HepG2 (cell line): ENCODE measurements at regions not wholly inside any gene's neighbourhood (a gene's known extent, or its start where the extent isn't known, plus 50 kb on each side); places are given as distances from the start of the nearest gene placed in this dataset.

Experiments used
- ATAC-seq: fragments of 200-7000 bp; cut with Tn5 transposase; 3 replicates; pipeline ENCODE4 v1.9.1; 2020; ENCODE audit warnings: mild to moderate bottlenecking, moderate library complexity
- BruUV-seq: library from RNA; stranded (reverse); fragments of 400-500 nt; replicated peaks from 2 replicates; lab custom pipeline; 2021; lab: Mats Ljungman, UMichigan
- CTCF ChIA-PET: fragments of 300-600 bp; formaldehyde crosslinking; extraction: SDS; loops from one replicate; lab custom pipeline; 2021; ENCODE audit warnings: low total read pairs, inconsistent platforms, low intra/inter-chr PET ratio; lab: Yijun Ruan, JAX
- POLR2A ChIA-PET: fragments of 350-600 bp; sonication (Branson Sonifier 250); formaldehyde crosslinking; loops from one replicate; lab custom pipeline; 2020; ENCODE audit warnings: antibody characterized with exemption, inconsistent platforms; lab: Yijun Ruan, JAX
- DNase-seq: peaks from one replicate; pipeline ENCODE4 v3.0.0-alpha.2; 2015; ENCODE audit warnings: low spot score
- FAIRE-seq: peaks from 3 replicates; lab custom pipeline; 2011; peaks lifted over from hg19 to GRCh38; lab: Jason Lieb, UNC
- H2AFZ ChIP-seq: one replicate; pipeline ENCODE4 v1.6.1; 2011; ENCODE audit warnings: low read length, inconsistent platforms
- H3K27ac ChIP-seq: fragments of 300-600 bp; 3 replicates; pipeline ENCODE4 v1.8.0; 2011; ENCODE audit warnings: mixed run types, mild to moderate bottlenecking, mixed read lengths, low read length, inconsistent platforms; ENCODE audit not compliant: insufficient read depth; ENCODE audit errors: extremely low read length
- H3K27me3 ChIP-seq, 2 experiments: fragments of 200-600 bp in 1 of 2; 2 replicates in 1 of 2; 3 replicates in 1 of 2; pipeline versions ENCODE4 v1.6.0 to v1.8.0; 2011; ENCODE audit warnings: low read length in 2 of 2, mild to moderate bottlenecking in 2 of 2, moderate library complexity in 2 of 2, inconsistent platforms in 1 of 2; ENCODE audit not compliant: insufficient read depth in 2 of 2, control insufficient read depth in 1 of 2
- H3K36me3 ChIP-seq, 2 experiments: fragments of 200-600 bp in 1 of 2; replicated peaks in 1 of 2; 2 replicates in 1 of 2; 3 replicates in 1 of 2; pipeline versions ENCODE4 v1.5.1 to v1.8.0; 2011; ENCODE audit warnings: low read length in 2 of 2, inconsistent platforms in 1 of 2; ENCODE audit not compliant: insufficient read depth in 2 of 2, control insufficient read depth in 1 of 2
- H3K4me1 ChIP-seq: 2 replicates; pipeline ENCODE4 v1.5.1; 2012; ENCODE audit warnings: low read length, inconsistent platforms; ENCODE audit not compliant: insufficient read depth
- H3K4me2 ChIP-seq: 2 replicates; pipeline ENCODE4 v1.6.0; 2011; ENCODE audit warnings: low read depth, low read length, inconsistent platforms
- H3K4me3 ChIP-seq, 3 experiments: fragments of 200-600 bp in 1 of 3; sonication (generic), shearing (Covaris generic) in 1 of 3; replicated peaks in 1 of 3; 2 replicates each; pipeline ENCODE4 v1.5.1; 2011 to 2016; ENCODE audit warnings: low read length in 3 of 3, inconsistent platforms in 2 of 3, low read depth in 2 of 3, mild to moderate bottlenecking in 2 of 3, control low read depth in 1 of 3, mixed read lengths in 1 of 3; ENCODE audit not compliant: insufficient read depth in 1 of 3
- H3K79me2 ChIP-seq: one replicate; pipeline ENCODE4 v1.6.1; 2011; ENCODE audit warnings: low read length, inconsistent platforms; ENCODE audit not compliant: insufficient read depth
- H3K9ac ChIP-seq: 2 replicates; pipeline ENCODE4 v1.6.0; 2011; ENCODE audit warnings: mild to moderate bottlenecking, low read depth, low read length, inconsistent platforms; ENCODE audit not compliant: insufficient read depth
- H3K9me3 ChIP-seq: 2 replicates; pipeline ENCODE4 v1.5.1; 2012; ENCODE audit warnings: mild to moderate bottlenecking, low read length
- H4K20me1 ChIP-seq: 2 replicates; pipeline ENCODE4 v1.6.0; 2011; ENCODE audit warnings: inconsistent platforms, mild to moderate bottlenecking, low read length, moderate library complexity; ENCODE audit not compliant: insufficient read depth
- AGO1 ChIP-seq: fragments of 200-400 bp; formaldehyde crosslinking; IDR thresholded peaks from 2 replicates; pipeline ENCODE4 v1.6.1; 2017; ENCODE audit warnings: mild to moderate bottlenecking, low read depth, low read length, moderate library complexity; ENCODE audit not compliant: poor library complexity, severe bottlenecking
- BORCS8-MEF2B ChIP-seq: sonication (generic); formaldehyde crosslinking; IDR thresholded peaks from 2 replicates; pipeline ENCODE4 v1.8.0; 2022; ENCODE audit warnings: mild to moderate bottlenecking, missing genetic modification reagents
- IKZF5 ChIP-seq: IDR thresholded peaks from 2 replicates; pipeline ENCODE4 v1.6.1; 2018; ENCODE audit warnings: missing genetic modification reagents, mild to moderate bottlenecking, missing compliant biosample characterization
- KLF12 ChIP-seq: sonication (generic); formaldehyde crosslinking; IDR thresholded peaks from 2 replicates; pipeline ENCODE4 v1.4.0; 2020; ENCODE audit warnings: missing genetic modification reagents, borderline replicate concordance
- SRF ChIP-seq: IDR thresholded peaks from 2 replicates; pipeline ENCODE4 v1.6.1; 2011; ENCODE audit warnings: mild to moderate bottlenecking, low read depth, low read length, moderate library complexity
- TP53 ChIP-seq: sonication (generic); formaldehyde crosslinking; conservative IDR thresholded peaks from 2 replicates; pipeline ENCODE4 v1.4.0; 2020; ENCODE audit warnings: missing genetic modification reagents
- ZNF101 ChIP-seq: sonication (generic); formaldehyde crosslinking; IDR thresholded peaks from 2 replicates; pipeline ENCODE4 v1.4.0; 2020; ENCODE audit warnings: mild to moderate bottlenecking, low read depth, missing genetic modification reagents, borderline replicate concordance
- ZNF367 ChIP-seq: sonication (generic); formaldehyde crosslinking; IDR thresholded peaks from 2 replicates; pipeline ENCODE4 v1.4.0; 2020; ENCODE audit warnings: missing genetic modification reagents, borderline replicate concordance
- ZNF883 ChIP-seq: sonication (generic); formaldehyde crosslinking; IDR thresholded peaks from 2 replicates; pipeline ENCODE4 v1.5.1; 2020; ENCODE audit warnings: mild to moderate bottlenecking, missing genetic modification reagents; ENCODE audit errors: not compliant biosample characterization
- WGBS: methylation state at CpG from one replicate; pipeline ENCODE4 v1.1.6; 2017; ENCODE audit warnings: low lambda C conversion rate; 5-methylcytosine and 5-hydroxymethylcytosine counted together
- in situ Hi-C: cut with HindIII; loops from 2 replicates; pipeline ENCODE4 v1.10.0; 2017; ENCODE audit warnings: low pct_unique_long_range_greater_than_20kb; ENCODE audit not compliant: extremely low pct_ligation_motif_present
- intact Hi-C: fragments of 100-400 bp; cut with micrococcal nuclease; formaldehyde crosslinking; loops from one replicate; pipeline ENCODE4 v1.10.0; 2022; ENCODE audit not compliant: unreplicated experiment
- TF ChIP-seq, protein P1 (sequence below): sonication (generic); formaldehyde crosslinking; IDR thresholded peaks from 2 replicates; pipeline ENCODE4 v1.4.0; 2020; ENCODE audit warnings: missing genetic modification reagents
- TF ChIP-seq, protein P2 (sequence below): sonication (generic); formaldehyde crosslinking; IDR thresholded peaks from 2 replicates; pipeline ENCODE4 v1.5.0; 2020; ENCODE audit warnings: mild to moderate bottlenecking, missing genetic modification reagents, moderate library complexity

GRCh38 chr10:10338339-10338738 is 679.3 kb upstream of the CELF2 start:
- H4K20me1 ChIP-seq: no peaks in the 10 kb centered on the region
- no peaks in the 10 kb centered on the region for H3K4me1 ChIP-seq
- no peak overlapping the region for H3K4me3 ChIP-seq
- peaks cover 84% of the 10 kb centered on the region for H3K9me3 ChIP-seq
- H3K36me3 ChIP-seq: no peaks in the 10 kb centered on the region
- no peaks in the 10 kb centered on the region for H3K79me2 ChIP-seq
- FAIRE-seq (no peak), DNase-seq (no peak), ATAC-seq (no peak)
- in situ Hi-C loops: no loop called here
- no peak overlapping the region for H2AFZ ChIP-seq
- H3K27me3 ChIP-seq: no peaks in the 10 kb centered on the region
- H3K9ac ChIP-seq: no peak overlapping the region
- intact Hi-C loops: no loop called here
- ChIA-PET POLR2A (no interaction called here), CTCF (no interaction called here)
- H3K4me2 ChIP-seq: no peak overlapping the region
- TF ChIP-seq, protein P1, sequence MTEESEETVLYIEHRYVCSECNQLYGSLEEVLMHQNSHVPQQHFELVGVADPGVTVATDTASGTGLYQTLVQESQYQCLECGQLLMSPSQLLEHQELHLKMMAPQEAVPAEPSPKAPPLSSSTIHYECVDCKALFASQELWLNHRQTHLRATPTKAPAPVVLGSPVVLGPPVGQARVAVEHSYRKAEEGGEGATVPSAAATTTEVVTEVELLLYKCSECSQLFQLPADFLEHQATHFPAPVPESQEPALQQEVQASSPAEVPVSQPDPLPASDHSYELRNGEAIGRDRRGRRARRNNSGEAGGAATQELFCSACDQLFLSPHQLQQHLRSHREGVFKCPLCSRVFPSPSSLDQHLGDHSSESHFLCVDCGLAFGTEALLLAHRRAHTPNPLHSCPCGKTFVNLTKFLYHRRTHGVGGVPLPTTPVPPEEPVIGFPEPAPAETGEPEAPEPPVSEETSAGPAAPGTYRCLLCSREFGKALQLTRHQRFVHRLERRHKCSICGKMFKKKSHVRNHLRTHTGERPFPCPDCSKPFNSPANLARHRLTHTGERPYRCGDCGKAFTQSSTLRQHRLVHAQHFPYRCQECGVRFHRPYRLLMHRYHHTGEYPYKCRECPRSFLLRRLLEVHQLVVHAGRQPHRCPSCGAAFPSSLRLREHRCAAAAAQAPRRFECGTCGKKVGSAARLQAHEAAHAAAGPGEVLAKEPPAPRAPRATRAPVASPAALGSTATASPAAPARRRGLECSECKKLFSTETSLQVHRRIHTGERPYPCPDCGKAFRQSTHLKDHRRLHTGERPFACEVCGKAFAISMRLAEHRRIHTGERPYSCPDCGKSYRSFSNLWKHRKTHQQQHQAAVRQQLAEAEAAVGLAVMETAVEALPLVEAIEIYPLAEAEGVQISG: no peak
- TF ChIP-seq AGO1 (no peak), ZNF367 (no peak), TP53 (CRISPR knock-in tag) (no peak), SRF (no peak), BORCS8-MEF2B (CRISPR knock-in tag) (no peak), IKZF5 (no peak), KLF12 (CRISPR knock-in tag) (no peak), ZNF101 (CRISPR knock-in tag) (no peak), ZNF883 (no peak)
- TF ChIP-seq, protein P2, sequence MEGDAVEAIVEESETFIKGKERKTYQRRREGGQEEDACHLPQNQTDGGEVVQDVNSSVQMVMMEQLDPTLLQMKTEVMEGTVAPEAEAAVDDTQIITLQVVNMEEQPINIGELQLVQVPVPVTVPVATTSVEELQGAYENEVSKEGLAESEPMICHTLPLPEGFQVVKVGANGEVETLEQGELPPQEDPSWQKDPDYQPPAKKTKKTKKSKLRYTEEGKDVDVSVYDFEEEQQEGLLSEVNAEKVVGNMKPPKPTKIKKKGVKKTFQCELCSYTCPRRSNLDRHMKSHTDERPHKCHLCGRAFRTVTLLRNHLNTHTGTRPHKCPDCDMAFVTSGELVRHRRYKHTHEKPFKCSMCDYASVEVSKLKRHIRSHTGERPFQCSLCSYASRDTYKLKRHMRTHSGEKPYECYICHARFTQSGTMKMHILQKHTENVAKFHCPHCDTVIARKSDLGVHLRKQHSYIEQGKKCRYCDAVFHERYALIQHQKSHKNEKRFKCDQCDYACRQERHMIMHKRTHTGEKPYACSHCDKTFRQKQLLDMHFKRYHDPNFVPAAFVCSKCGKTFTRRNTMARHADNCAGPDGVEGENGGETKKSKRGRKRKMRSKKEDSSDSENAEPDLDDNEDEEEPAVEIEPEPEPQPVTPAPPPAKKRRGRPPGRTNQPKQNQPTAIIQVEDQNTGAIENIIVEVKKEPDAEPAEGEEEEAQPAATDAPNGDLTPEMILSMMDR (CRISPR knock-in tag): no peak
- no TSS peak for BruUV-seq
- no peak overlapping the region for H3K27ac ChIP-seq
- WGBS: 2% methylated on average over 5 of the region's 5 CpGs
